ENCODE measurements at regions not wholly inside any gene's neighbourhood (a gene's known extent, or its start where the extent isn't known, plus 50 kb on each side); places are given as distances from the start of the nearest gene placed in this dataset.

GRCh38 chr9:80964914-80965313 is 724.4 kb downstream of the TLE1 start:
- H4K20me1 ChIP-seq (ENCODE audit: control insufficient read depth, extremely low read depth, insufficient read depth, low read length), result no peaks in the 10 kb centered on the region
- no peaks in the 10 kb centered on the region for H3K9me1 ChIP-seq (ENCODE audit: control insufficient read depth, extremely low read depth, insufficient read depth, low read length)
- TF ChIP-seq EZH2 (IDR thresholded peaks at IDR 0.05; ENCODE audit: low read length) (no peak), CTCF (optimal IDR thresholded peaks at IDR 0.05 in 1 of 3, IDR thresholded peaks at IDR 0.05 in 1 of 3, conservative IDR thresholded peaks at IDR 0.05 in 1 of 3; ENCODE audit: extremely low read depth in 1 of 3, insufficient read depth in 2 of 3, low read length in 3 of 3) (no peak)
- H3K4me1 ChIP-seq (ENCODE audit: control insufficient read depth, extremely low read depth, insufficient read depth, low read length), result no peaks in the 10 kb centered on the region
- no peak overlapping the region for H2AFZ ChIP-seq (ENCODE audit: control insufficient read depth, low read length)
- H3K4me3 ChIP-seq (ENCODE audit: control insufficient read depth in 2 of 3, extremely low read depth in 1 of 3, insufficient read depth in 2 of 3, low read depth in 1 of 3, low read length in 3 of 3), result no peak overlapping the region
- no peak for DNase-seq (ENCODE audit: low read depth, low spot score)
- no peak overlapping the region for H3K4me2 ChIP-seq (ENCODE audit: control insufficient read depth, extremely low read depth, insufficient read depth, low read depth, low read length)
- no peaks in the 10 kb centered on the region for H3K79me2 ChIP-seq (ENCODE audit: control insufficient read depth, insufficient read depth, low read length)
- no peaks in the 10 kb centered on the region for H3K9me3 ChIP-seq (ENCODE audit: control insufficient read depth, low read depth, low read length)
- H3K27ac ChIP-seq (ENCODE audit: control insufficient read depth, insufficient read depth, low read length), result no peak overlapping the region
- dilution Hi-C loops (cut with MboI; ENCODE audit: extremely low pct_ligation_motif_present, low sequenced_read_pairs), result no loop called here
- FAIRE-seq, result no peak
- no peaks in the 10 kb centered on the region for H3K36me3 ChIP-seq (ENCODE audit: control insufficient read depth in 2 of 2, extremely low read depth in 1 of 2, insufficient read depth in 2 of 2, low read length in 2 of 2)
- H3K9ac ChIP-seq (ENCODE audit: control insufficient read depth, extremely low read depth, insufficient read depth, low read length), result no peak overlapping the region
- no peaks in the 10 kb centered on the region for H3K27me3 ChIP-seq (ENCODE audit: control insufficient read depth, extremely low read depth, insufficient read depth, low read length)

DNA sequence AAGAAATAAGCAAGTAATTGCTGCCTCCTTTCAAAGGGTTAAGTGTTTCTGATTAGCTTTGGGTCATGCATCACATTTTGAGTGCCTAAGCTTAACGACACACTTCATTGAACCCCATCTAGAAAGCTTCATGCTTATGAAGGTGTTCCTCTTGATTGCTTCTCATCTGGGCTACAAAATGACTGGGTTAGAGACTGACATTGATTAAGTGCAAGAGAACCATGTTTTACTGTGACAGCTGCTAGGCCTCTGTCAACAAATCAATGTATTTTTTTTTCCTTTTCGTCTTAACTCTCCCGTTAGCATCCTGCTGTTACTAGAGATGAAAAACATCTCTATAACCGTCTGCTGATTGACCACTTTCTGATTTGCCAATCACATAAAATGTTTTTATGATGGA is 725.0 kb downstream of the TLE1 start:
- Histone ChIP-seq H4K20me1 (ENCODE audit: control insufficient read depth, extremely low read depth, insufficient read depth, low read length) (no peaks in the 10 kb centered on the region), H3K4me3 (ENCODE audit: control insufficient read depth in 2 of 3, extremely low read depth in 1 of 3, insufficient read depth in 2 of 3, low read depth in 1 of 3, low read length in 3 of 3) (no peak overlapping the region), H3K4me1 (ENCODE audit: control insufficient read depth, extremely low read depth, insufficient read depth, low read length) (no peaks in the 10 kb centered on the region), H3K27me3 (ENCODE audit: control insufficient read depth, extremely low read depth, insufficient read depth, low read length) (no peaks in the 10 kb centered on the region), H3K36me3 (ENCODE audit: control insufficient read depth in 2 of 2, extremely low read depth in 1 of 2, insufficient read depth in 2 of 2, low read length in 2 of 2) (no peaks in the 10 kb centered on the region), H3K27ac (ENCODE audit: control insufficient read depth, insufficient read depth, low read length) (no peak overlapping the region), H3K9me1 (ENCODE audit: control insufficient read depth, extremely low read depth, insufficient read depth, low read length) (no peaks in the 10 kb centered on the region), H3K79me2 (ENCODE audit: control insufficient read depth, insufficient read depth, low read length) (no peaks in the 10 kb centered on the region), H3K9me3 (ENCODE audit: control insufficient read depth, low read depth, low read length) (no peaks in the 10 kb centered on the region), H3K9ac (ENCODE audit: control insufficient read depth, extremely low read depth, insufficient read depth, low read length) (no peak overlapping the region), H3K4me2 (ENCODE audit: control insufficient read depth, extremely low read depth, insufficient read depth, low read depth, low read length) (no peak overlapping the region), H2AFZ (ENCODE audit: control insufficient read depth, low read length) (no peak overlapping the region)
- FAIRE-seq, result no peak
- dilution Hi-C loops (cut with MboI; ENCODE audit: extremely low pct_ligation_motif_present, low sequenced_read_pairs), result no loop called here
- no peak for DNase-seq (ENCODE audit: low read depth, low spot score)
- TF ChIP-seq EZH2 (IDR thresholded peaks at IDR 0.05; ENCODE audit: low read length), result no peak
- TF ChIP-seq CTCF (optimal IDR thresholded peaks at IDR 0.05 in 1 of 3, IDR thresholded peaks at IDR 0.05 in 1 of 3, conservative IDR thresholded peaks at IDR 0.05 in 1 of 3; ENCODE audit: extremely low read depth in 1 of 3, insufficient read depth in 2 of 3, low read length in 3 of 3), result no peak
